ENCODE measurements at regions not wholly inside any gene's neighbourhood (a gene's known extent, or its start where the extent isn't known, plus 50 kb on each side); places are given as distances from the start of the nearest gene placed in this dataset.
A peak's percentile ranks its signal among the peaks of the same experiment; 100 is the strongest.

DNA sequence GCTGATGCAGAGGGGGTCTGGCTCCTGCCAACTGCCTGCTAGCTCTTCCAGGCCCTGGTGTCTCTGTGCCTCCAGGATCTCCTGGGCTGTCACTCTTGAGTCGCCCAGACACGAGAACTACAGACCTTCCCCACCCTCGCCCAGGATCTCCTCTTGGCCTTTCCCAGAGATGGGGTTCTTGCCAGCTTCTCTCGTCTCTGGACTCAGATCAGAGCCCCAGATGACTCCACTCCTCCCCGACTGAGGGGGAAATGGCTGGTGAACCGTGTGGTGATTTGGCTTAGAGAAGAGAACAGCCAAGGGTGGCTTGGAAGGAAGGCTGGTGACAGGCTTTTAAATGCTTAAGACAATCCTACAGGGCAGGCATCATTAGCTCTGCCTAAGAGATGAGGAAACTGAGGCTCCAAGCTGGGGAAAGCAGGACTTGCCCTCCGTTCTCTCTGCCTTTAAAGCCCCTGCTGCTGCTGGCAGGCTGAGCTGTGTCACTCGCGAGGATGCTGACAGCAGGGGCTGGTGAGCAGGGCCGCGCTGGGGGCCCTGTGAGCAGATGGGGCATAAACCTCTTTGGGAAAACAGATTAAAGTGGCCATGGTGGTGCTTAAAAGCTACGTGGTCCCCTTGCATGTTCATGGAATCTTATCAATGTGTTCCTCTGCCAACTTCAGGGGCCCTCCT is 90.3 kb upstream of the THY1 start:
- Histone ChIP-seq H3K4me3 (no peak overlapping the region), H3K27ac (no peak overlapping the region), H3K9me3 (no peaks in the 10 kb centered on the region), H3K27me3 (no peaks in the 10 kb centered on the region), H3K36me3 (no peaks in the 10 kb centered on the region), H3K4me1 (no peaks in the 10 kb centered on the region)
- 57 to 60% methylated on average over 11 of the region's 12 CpGs for WGBS, 2 donors
- DNase-seq: peak in 1 of 2 donors; percentile 58
- TF ChIP-seq EP300 (IDR thresholded peaks at IDR 0.05) (no peak), POLR2A (IDR thresholded peaks at IDR 0.05) (no peak), POLR2AphosphoS5 (IDR thresholded peaks at IDR 0.05) (no peak)
- TF ChIP-seq, protein P1, sequence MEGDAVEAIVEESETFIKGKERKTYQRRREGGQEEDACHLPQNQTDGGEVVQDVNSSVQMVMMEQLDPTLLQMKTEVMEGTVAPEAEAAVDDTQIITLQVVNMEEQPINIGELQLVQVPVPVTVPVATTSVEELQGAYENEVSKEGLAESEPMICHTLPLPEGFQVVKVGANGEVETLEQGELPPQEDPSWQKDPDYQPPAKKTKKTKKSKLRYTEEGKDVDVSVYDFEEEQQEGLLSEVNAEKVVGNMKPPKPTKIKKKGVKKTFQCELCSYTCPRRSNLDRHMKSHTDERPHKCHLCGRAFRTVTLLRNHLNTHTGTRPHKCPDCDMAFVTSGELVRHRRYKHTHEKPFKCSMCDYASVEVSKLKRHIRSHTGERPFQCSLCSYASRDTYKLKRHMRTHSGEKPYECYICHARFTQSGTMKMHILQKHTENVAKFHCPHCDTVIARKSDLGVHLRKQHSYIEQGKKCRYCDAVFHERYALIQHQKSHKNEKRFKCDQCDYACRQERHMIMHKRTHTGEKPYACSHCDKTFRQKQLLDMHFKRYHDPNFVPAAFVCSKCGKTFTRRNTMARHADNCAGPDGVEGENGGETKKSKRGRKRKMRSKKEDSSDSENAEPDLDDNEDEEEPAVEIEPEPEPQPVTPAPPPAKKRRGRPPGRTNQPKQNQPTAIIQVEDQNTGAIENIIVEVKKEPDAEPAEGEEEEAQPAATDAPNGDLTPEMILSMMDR (IDR thresholded peaks at IDR 0.05): no peak
- ATAC-seq (ENCODE audit: low FRiP score in 2 of 2): no peak

- Histone ChIP-seq H3K36me3 (no peaks in the 10 kb centered on the region), H3K27me3 (no peaks in the 10 kb centered on the region), H3K4me1 (no peaks in the 10 kb centered on the region), H3K9me3 (no peaks in the 10 kb centered on the region), H3K27ac (no peak overlapping the region), H3K4me3 (no peak overlapping the region)
- 11 to 13% methylated on average over 3 of the region's 3 CpGs for WGBS, 2 donors
- TF ChIP-seq POLR2A (IDR thresholded peaks at IDR 0.05): no peak
- TF ChIP-seq, protein P1 (IDR thresholded peaks at IDR 0.05): no peak
- no peak for TF ChIP-seq POLR2AphosphoS5 (IDR thresholded peaks at IDR 0.05)
- TF ChIP-seq EP300 (IDR thresholded peaks at IDR 0.05): no peak
- DNase-seq (no peak), ATAC-seq (ENCODE audit: low FRiP score in 2 of 2) (no peak)
Observed at GRCh38 chr11:119512369-119512768, 89.4 kb upstream of the THY1 start.

DNA sequence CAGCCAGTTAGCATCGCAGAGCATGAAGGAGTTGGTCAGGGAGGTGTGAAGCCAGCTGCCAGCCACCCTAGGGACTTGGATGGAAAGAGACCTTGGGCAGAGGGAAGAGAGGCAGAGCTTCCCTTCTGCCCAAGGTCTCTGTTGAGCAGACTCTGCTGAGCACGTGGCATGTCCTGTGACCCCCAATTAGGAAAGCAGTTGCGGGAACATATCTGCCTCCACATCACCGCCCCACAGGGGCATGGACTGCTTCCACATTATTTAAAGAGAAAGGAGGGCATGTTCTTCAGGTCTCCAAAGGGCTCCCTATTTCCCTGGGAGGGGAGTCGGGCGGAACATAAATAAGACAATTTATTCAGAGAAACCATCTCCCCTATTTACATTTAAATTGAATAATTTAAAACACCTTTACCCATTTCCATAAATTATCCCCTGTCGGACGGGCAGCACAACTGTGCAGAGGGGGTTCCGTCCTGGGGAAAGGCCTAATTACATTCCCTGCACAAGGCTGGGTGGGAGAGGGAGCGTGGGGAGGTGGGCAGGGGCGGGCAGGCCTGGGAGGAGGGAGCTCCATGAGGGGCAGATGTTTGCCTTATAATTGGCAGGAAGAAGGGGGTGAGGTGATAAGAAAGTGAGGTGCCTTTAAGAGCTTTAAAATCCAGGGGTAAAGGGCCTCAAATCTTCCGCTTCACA is 88.8 kb upstream of the THY1 start:
- Histone ChIP-seq H3K4me3 (no peak overlapping the region), H3K27me3 (no peaks in the 10 kb centered on the region), H3K36me3 (no peaks in the 10 kb centered on the region), H3K27ac (no peak overlapping the region), H3K4me1 (no peaks in the 10 kb centered on the region), H3K9me3 (no peaks in the 10 kb centered on the region)
- TF ChIP-seq EP300 (IDR thresholded peaks at IDR 0.05) (no peak), POLR2A (IDR thresholded peaks at IDR 0.05) (no peak), POLR2AphosphoS5 (IDR thresholded peaks at IDR 0.05) (no peak)
- TF ChIP-seq, protein P1 (IDR thresholded peaks at IDR 0.05): no peak
- 76 to 80% methylated on average over 11 to 12 of the region's 12 CpGs for WGBS, 2 donors
- DNase-seq: no peak
- ATAC-seq (ENCODE audit: low FRiP score in 2 of 2): no peak

GRCh38 chr11:119509969-119510401 is 87.0 kb upstream of the THY1 start:
- TF ChIP-seq EP300 (IDR thresholded peaks at IDR 0.05): no peak
- no peak for TF ChIP-seq POLR2A (IDR thresholded peaks at IDR 0.05)
- TF ChIP-seq POLR2AphosphoS5 (IDR thresholded peaks at IDR 0.05): no peak
- TF ChIP-seq, protein P1 (IDR thresholded peaks at IDR 0.05): no peak

More at GRCh38 chr11:119509969-119510401, 87.0 kb upstream of the THY1 start:
- no peak overlapping the region for H3K27ac ChIP-seq
- 49 to 63% methylated on average over 5 of the region's 5 CpGs for WGBS, 2 donors
- DNase-seq: peak in 1 of 2 donors; percentile 25
- peak in 1 of 2 donors; percentile 91 for ATAC-seq (ENCODE audit: low FRiP score in 2 of 2)
- no peaks in the 10 kb centered on the region for H3K4me1 ChIP-seq
- no peaks in the 10 kb centered on the region for H3K36me3 ChIP-seq
- no peak overlapping the region for H3K4me3 ChIP-seq
- H3K9me3 ChIP-seq: no peaks in the 10 kb centered on the region
- no peaks in the 10 kb centered on the region for H3K27me3 ChIP-seq
